ENCODE measurements at regions not wholly inside any gene's neighbourhood (a gene's known extent, or its start where the extent isn't known, plus 50 kb on each side); places are given as distances from the start of the nearest gene placed in this dataset.

DNA sequence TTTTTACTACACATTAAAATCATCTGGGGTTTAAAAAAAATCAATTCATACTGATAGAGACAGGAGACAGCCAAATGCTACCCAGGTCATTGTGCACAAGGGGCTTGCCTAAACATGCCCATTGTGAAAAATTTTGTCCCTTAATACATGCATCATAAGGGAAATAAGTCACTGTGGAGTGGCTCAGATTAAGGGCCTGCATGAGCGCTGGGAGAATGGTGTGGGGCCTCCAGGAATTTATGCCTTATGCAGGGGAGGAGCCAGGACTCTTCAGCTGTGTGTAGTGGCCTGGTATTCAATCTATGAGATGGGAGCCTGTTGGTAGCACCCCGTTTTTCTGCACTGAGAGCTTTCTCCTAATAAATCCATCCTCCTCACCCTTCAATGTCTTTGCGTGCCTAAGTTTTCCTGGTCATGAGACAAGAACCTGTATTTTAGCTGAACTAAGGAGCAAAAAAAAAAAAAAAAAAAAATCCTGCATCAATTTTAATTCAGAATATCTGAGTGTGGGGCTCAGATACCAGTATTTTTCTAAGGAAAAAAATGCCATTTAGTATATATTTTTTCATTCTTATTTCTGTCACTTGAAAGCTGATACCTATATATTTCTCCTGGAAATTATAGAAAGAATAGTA lies 997.6 kb upstream of the ATXN8OS start:
- ATAC-seq (ENCODE audit: low FRiP score in 2 of 2) (no peak), DNase-seq (no peak)
- WGBS, 2 donors, result 77 to 85% methylated on average over 3 of the region's 3 CpGs
- no peak overlapping the region for H3K27ac ChIP-seq
- H3K4me3 ChIP-seq, result no peak overlapping the region
- H3K36me3 ChIP-seq, result no peaks in the 10 kb centered on the region
- peaks cover 0 to 19% (median 2%) of the 10 kb centered on the region in 4 donors for H3K9me3 ChIP-seq
- no peaks in the 10 kb centered on the region for H3K27me3 ChIP-seq
- no peak for TF ChIP-seq EP300 (IDR thresholded peaks at IDR 0.05)
- TF ChIP-seq POLR2AphosphoS5 (IDR thresholded peaks at IDR 0.05), result no peak
- TF ChIP-seq POLR2A (IDR thresholded peaks at IDR 0.05), result no peak
- TF ChIP-seq, protein P1, sequence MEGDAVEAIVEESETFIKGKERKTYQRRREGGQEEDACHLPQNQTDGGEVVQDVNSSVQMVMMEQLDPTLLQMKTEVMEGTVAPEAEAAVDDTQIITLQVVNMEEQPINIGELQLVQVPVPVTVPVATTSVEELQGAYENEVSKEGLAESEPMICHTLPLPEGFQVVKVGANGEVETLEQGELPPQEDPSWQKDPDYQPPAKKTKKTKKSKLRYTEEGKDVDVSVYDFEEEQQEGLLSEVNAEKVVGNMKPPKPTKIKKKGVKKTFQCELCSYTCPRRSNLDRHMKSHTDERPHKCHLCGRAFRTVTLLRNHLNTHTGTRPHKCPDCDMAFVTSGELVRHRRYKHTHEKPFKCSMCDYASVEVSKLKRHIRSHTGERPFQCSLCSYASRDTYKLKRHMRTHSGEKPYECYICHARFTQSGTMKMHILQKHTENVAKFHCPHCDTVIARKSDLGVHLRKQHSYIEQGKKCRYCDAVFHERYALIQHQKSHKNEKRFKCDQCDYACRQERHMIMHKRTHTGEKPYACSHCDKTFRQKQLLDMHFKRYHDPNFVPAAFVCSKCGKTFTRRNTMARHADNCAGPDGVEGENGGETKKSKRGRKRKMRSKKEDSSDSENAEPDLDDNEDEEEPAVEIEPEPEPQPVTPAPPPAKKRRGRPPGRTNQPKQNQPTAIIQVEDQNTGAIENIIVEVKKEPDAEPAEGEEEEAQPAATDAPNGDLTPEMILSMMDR (IDR thresholded peaks at IDR 0.05), result no peak
- H3K4me1 ChIP-seq, result no peaks in the 10 kb centered on the region

GRCh38 chr13:69108486-69108885 lies 999.1 kb upstream of the ATXN8OS start:
- H3K4me3 ChIP-seq, result no peak overlapping the region
- no peaks in the 10 kb centered on the region for H3K27me3 ChIP-seq
- DNase-seq, result no peak
- ATAC-seq (ENCODE audit: low FRiP score in 2 of 2), result no peak
- peaks cover 0 to 19% (median 2%) of the 10 kb centered on the region in 4 donors for H3K9me3 ChIP-seq
- H3K36me3 ChIP-seq, result no peaks in the 10 kb centered on the region
- TF ChIP-seq, protein P1 (IDR thresholded peaks at IDR 0.05), result no peak
- TF ChIP-seq POLR2AphosphoS5 (IDR thresholded peaks at IDR 0.05) (no peak), EP300 (IDR thresholded peaks at IDR 0.05) (no peak), POLR2A (IDR thresholded peaks at IDR 0.05) (no peak)
- H3K27ac ChIP-seq, result no peak overlapping the region
- H3K4me1 ChIP-seq, result no peaks in the 10 kb centered on the region

- DNase-seq, result no peak
- H3K27me3 ChIP-seq, result no peaks in the 10 kb centered on the region
- H3K4me1 ChIP-seq, result no peaks in the 10 kb centered on the region
- H3K36me3 ChIP-seq, result no peaks in the 10 kb centered on the region
- peaks cover 0 to 19% (median 2%) of the 10 kb centered on the region in 4 donors for H3K9me3 ChIP-seq
- no peak overlapping the region for H3K27ac ChIP-seq
- ATAC-seq (ENCODE audit: low FRiP score in 2 of 2), result no peak
- TF ChIP-seq POLR2A (IDR thresholded peaks at IDR 0.05) (no peak), EP300 (IDR thresholded peaks at IDR 0.05) (no peak), POLR2AphosphoS5 (IDR thresholded peaks at IDR 0.05) (no peak)
- TF ChIP-seq, protein P1 (IDR thresholded peaks at IDR 0.05), result no peak
- no peak overlapping the region for H3K4me3 ChIP-seq
Measured at GRCh38 chr13:69107436-69107835, 1000.2 kb upstream of the ATXN8OS start.

DNA sequence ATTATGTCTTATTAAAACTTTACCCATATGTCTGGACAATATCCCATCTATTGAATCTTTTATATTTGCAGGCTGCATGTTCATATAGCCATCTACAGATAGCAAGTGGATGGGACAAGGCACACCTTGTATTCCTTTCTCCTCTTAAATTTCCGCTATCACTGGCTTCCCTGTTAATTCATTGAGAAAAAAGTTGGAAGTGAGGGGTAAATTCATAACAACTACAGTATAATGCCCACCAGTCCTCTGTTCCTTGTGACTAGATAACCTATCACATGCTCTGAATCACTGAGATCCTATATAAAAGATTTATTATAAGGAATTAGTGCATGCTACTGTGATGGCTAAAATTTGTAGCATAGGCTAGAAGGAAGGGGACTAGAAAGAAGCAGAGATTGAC lies 1005.8 kb upstream of the ATXN8OS start:
- ATAC-seq (ENCODE audit: low FRiP score in 2 of 2) (no peak), DNase-seq (no peak)
- TF ChIP-seq POLR2AphosphoS5 (IDR thresholded peaks at IDR 0.05), result no peak
- no peak for TF ChIP-seq POLR2A (IDR thresholded peaks at IDR 0.05)
- TF ChIP-seq, protein P1 (IDR thresholded peaks at IDR 0.05), result no peak
- no peak for TF ChIP-seq EP300 (IDR thresholded peaks at IDR 0.05)
- no peaks in the 10 kb centered on the region for H3K36me3 ChIP-seq
- H3K4me1 ChIP-seq, result no peaks in the 10 kb centered on the region
- H3K4me3 ChIP-seq, result no peak overlapping the region
- peaks cover 0 to 10% (median under 1%) of the 10 kb centered on the region in 4 donors for H3K9me3 ChIP-seq
- WGBS, 2 donors, result 67 to 88% methylated on average over 1 of the region's 1 CpG
- no peak overlapping the region for H3K27ac ChIP-seq
- no peaks in the 10 kb centered on the region for H3K27me3 ChIP-seq

- DNase-seq, result no peak
- TF ChIP-seq, protein P1 (IDR thresholded peaks at IDR 0.05), result no peak
- no peak for TF ChIP-seq POLR2AphosphoS5 (IDR thresholded peaks at IDR 0.05)
- TF ChIP-seq EP300 (IDR thresholded peaks at IDR 0.05), result no peak
- TF ChIP-seq POLR2A (IDR thresholded peaks at IDR 0.05), result no peak
- ATAC-seq (ENCODE audit: low FRiP score in 2 of 2), result no peak
- H3K9me3 ChIP-seq, result no peaks in the 10 kb centered on the region
- WGBS, 2 donors, result 51 to 65% methylated on average over 1 of the region's 1 CpG
- no peaks in the 10 kb centered on the region for H3K36me3 ChIP-seq
- no peak overlapping the region for H3K27ac ChIP-seq
- no peaks in the 10 kb centered on the region for H3K4me1 ChIP-seq
- H3K4me3 ChIP-seq, result no peak overlapping the region
- no peaks in the 10 kb centered on the region for H3K27me3 ChIP-seq
Measured at GRCh38 chr13:69094485-69094884, 1013.1 kb upstream of the ATXN8OS start.

Measured in upper lobe of left lung (tissue), 6 donors.